SK-N-MC (cell line): ENCODE measurements at regions not wholly inside any gene's neighbourhood (a gene's known extent, or its start where the extent isn't known, plus 50 kb on each side); places are given as distances from the start of the nearest gene placed in this dataset.

ENCODE experiments used
- EZH2 ChIP-seq: fragments of 200-600 bp; sonication (generic); IDR thresholded peaks from one replicate; pipeline ENCODE4 v1.6.1; 2017; ENCODE audit warnings: antibody characterized with exemption
- FOXP2 ChIP-seq: optimal IDR thresholded peaks from 2 replicates; pipeline ENCODE3; 2011; ENCODE audit warnings: mild to moderate bottlenecking, moderate library complexity; ENCODE audit not compliant: insufficient read depth; ENCODE audit errors: extremely low read length, control extremely low read depth
- POLR2AphosphoS5 ChIP-seq: IDR thresholded peaks from 2 replicates; pipeline ENCODE4 v1.6.1; 2012; ENCODE audit warnings: mild to moderate bottlenecking, low read depth, low read length, borderline replicate concordance

DNA sequence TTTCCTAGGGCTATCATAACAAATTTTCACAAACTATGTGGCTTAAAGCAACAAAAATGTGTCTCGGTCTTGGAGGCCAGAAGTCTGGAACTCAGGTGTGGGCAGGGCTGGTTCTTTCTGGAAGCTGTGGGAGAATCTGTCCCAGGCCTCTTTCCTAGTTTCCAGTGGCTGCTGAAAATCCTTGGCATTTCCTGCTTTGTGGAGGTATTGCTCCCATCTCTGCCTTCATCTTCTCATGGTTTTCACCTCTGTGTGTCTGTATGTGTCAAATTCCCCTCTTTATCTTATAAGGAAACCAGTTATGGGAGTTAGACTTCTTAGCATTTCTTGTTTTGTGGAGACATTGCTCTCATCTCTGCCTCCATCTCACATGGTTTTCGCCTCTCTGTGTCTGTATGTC lies 130.4 kb upstream of the PLET1 start:
- TF ChIP-seq POLR2AphosphoS5 (no peak), EZH2 (no peak), FOXP2 (no peak)
